ENCODE measurements at regions not wholly inside any gene's neighbourhood (a gene's known extent, or its start where the extent isn't known, plus 50 kb on each side); places are given as distances from the start of the nearest gene placed in this dataset.

DNA sequence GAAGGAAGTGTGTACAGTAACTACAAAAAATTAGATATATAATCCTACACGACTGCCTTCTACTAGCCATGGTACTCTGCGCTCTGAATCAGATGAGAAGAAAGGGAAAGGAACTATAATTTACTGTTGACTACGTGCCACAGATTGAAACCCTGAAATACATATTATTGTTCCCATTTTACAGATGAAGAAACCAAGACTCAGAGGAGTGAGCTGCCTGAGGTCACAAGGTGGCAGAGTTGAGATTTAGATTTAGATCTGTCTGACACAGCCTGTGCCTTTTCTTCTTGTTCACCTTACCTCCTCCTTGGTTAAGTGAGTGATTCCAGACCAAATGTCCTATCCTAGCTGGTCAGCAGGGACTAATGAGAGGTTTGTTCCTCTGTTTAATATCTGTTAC, 61.6 kb upstream of the OR4E1 start:
- TF ChIP-seq, protein P1, sequence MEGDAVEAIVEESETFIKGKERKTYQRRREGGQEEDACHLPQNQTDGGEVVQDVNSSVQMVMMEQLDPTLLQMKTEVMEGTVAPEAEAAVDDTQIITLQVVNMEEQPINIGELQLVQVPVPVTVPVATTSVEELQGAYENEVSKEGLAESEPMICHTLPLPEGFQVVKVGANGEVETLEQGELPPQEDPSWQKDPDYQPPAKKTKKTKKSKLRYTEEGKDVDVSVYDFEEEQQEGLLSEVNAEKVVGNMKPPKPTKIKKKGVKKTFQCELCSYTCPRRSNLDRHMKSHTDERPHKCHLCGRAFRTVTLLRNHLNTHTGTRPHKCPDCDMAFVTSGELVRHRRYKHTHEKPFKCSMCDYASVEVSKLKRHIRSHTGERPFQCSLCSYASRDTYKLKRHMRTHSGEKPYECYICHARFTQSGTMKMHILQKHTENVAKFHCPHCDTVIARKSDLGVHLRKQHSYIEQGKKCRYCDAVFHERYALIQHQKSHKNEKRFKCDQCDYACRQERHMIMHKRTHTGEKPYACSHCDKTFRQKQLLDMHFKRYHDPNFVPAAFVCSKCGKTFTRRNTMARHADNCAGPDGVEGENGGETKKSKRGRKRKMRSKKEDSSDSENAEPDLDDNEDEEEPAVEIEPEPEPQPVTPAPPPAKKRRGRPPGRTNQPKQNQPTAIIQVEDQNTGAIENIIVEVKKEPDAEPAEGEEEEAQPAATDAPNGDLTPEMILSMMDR (conservative IDR thresholded peaks at IDR 0.05 in 1 of 2, IDR thresholded peaks at IDR 0.05 in 1 of 2; ENCODE audit: extremely low read depth in 1 of 2, insufficient read depth in 1 of 2, low read depth in 1 of 2, low read length in 2 of 2) = no peak
- no peak for TF ChIP-seq EZH2 (IDR thresholded peaks at IDR 0.05; ENCODE audit: borderline replicate concordance, low read length)
